ENCODE measurements at regions not wholly inside any gene's neighbourhood (a gene's known extent, or its start where the extent isn't known, plus 50 kb on each side); places are given as distances from the start of the nearest gene placed in this dataset.

DNA sequence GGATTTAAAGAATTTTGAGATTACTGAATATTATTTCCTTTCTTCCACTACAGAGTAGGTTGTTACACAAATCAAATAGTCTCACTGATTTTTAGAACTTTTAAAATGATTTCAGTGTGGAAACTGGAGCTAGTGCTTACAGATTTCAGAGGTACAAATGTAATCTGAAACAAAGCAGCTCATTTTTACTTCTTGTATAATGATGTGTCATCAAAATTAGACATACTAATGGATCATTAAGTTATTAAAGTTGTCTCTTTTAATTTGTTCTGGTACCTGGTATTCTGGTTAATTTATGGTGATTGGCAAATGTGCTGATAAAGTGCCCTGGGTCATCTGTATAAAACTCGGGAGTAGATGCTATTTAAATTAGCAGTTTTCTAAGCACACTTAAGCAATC, 1528.3 kb downstream of the RPA4 start:
- TF ChIP-seq TAF7 (optimal IDR thresholded peaks at IDR 0.05; ENCODE audit: borderline replicate concordance, low read depth, low read length) = no peak
- TF ChIP-seq, protein P1, sequence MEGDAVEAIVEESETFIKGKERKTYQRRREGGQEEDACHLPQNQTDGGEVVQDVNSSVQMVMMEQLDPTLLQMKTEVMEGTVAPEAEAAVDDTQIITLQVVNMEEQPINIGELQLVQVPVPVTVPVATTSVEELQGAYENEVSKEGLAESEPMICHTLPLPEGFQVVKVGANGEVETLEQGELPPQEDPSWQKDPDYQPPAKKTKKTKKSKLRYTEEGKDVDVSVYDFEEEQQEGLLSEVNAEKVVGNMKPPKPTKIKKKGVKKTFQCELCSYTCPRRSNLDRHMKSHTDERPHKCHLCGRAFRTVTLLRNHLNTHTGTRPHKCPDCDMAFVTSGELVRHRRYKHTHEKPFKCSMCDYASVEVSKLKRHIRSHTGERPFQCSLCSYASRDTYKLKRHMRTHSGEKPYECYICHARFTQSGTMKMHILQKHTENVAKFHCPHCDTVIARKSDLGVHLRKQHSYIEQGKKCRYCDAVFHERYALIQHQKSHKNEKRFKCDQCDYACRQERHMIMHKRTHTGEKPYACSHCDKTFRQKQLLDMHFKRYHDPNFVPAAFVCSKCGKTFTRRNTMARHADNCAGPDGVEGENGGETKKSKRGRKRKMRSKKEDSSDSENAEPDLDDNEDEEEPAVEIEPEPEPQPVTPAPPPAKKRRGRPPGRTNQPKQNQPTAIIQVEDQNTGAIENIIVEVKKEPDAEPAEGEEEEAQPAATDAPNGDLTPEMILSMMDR (IDR thresholded peaks at IDR 0.05; ENCODE audit: control extremely low read depth in 1 of 3, insufficient read depth in 1 of 3, low read depth in 1 of 3, low read length in 3 of 3) = no peak
- no peak for TF ChIP-seq EZH2 (IDR thresholded peaks at IDR 0.05; ENCODE audit: low read depth, low read length, severe bottlenecking)
- no peak for TF ChIP-seq MAFK (IDR thresholded peaks at IDR 0.05; ENCODE audit: low read depth, low read length)
- TF ChIP-seq POLR2A (IDR thresholded peaks at IDR 0.05; ENCODE audit: control extremely low read depth in 1 of 2, low read depth in 2 of 2, low read length in 2 of 2) = no peak
- no peak for TF ChIP-seq TCF12 (IDR thresholded peaks at IDR 0.05; ENCODE audit: low read depth, low read length)
- TF ChIP-seq POLR2AphosphoS5 (IDR thresholded peaks at IDR 0.05; ENCODE audit: low read depth, low read length) = no peak
- no peak for TF ChIP-seq TAF1 (IDR thresholded peaks at IDR 0.05; ENCODE audit: low read depth, low read length)
- no peak for TF ChIP-seq SIN3A (conservative IDR thresholded peaks at IDR 0.05 in 1 of 2, IDR thresholded peaks at IDR 0.05 in 1 of 2; ENCODE audit: low read depth in 1 of 2, low read length in 2 of 2)
